Fibroblast of lung (primary cell): ENCODE measurements at regions not wholly inside any gene's neighbourhood (a gene's known extent, or its start where the extent isn't known, plus 50 kb on each side); places are given as distances from the start of the nearest gene placed in this dataset.

Experiments
- DNase-seq, 2 donors: peaks; one replicate each; pipeline versions ENCODE4 v3.0.0 to v3.0.0-alpha.2; 2010; ENCODE audit warnings: low read depth in 2 of 2
- H2AFZ ChIP-seq: 2 replicates; pipeline ENCODE4 v1.5.1; 2012; ENCODE audit warnings: low read length, control low read depth, inconsistent platforms
- H3K27ac ChIP-seq: 2 replicates; pipeline ENCODE4 v1.5.1; 2011; ENCODE audit warnings: low read length, control low read depth; ENCODE audit not compliant: insufficient read depth
- H3K27me3 ChIP-seq: 2 replicates; pipeline ENCODE4 v1.5.1; 2011; ENCODE audit warnings: mild to moderate bottlenecking, low read length; ENCODE audit not compliant: control insufficient read depth, insufficient read depth
- H3K36me3 ChIP-seq: 2 replicates; pipeline ENCODE4 v1.5.1; 2011; ENCODE audit warnings: low read length; ENCODE audit not compliant: control insufficient read depth, insufficient read depth
- H3K4me1 ChIP-seq: 2 replicates; pipeline ENCODE4 v1.5.1; 2011; ENCODE audit warnings: low read length; ENCODE audit not compliant: control insufficient read depth, insufficient read depth; ENCODE audit errors: extremely low read depth
- H3K4me2 ChIP-seq: 2 replicates; pipeline ENCODE4 v1.5.1; 2011; ENCODE audit warnings: low read length, control low read depth; ENCODE audit not compliant: insufficient read depth; ENCODE audit errors: extremely low read depth
- H3K4me3 ChIP-seq, 4 experiments: fragments of 200-600 bp in 1 of 4; sonication (generic) in 1 of 4; replicated peaks in 1 of 4; 2 replicates each; pipeline ENCODE4 v1.5.1; 2011 to 2016; ENCODE audit warnings: low read length in 4 of 4, low read depth in 3 of 4, mild to moderate bottlenecking in 3 of 4, control low read depth in 2 of 4, inconsistent platforms in 1 of 4, mixed read lengths in 1 of 4; ENCODE audit not compliant: insufficient read depth in 1 of 4; ENCODE audit errors: control extremely low read depth in 1 of 4
- H3K79me2 ChIP-seq: 2 replicates; pipeline ENCODE4 v1.5.1; 2012; ENCODE audit warnings: mild to moderate bottlenecking, low read length, inconsistent platforms; ENCODE audit not compliant: control insufficient read depth, insufficient read depth
- H3K9ac ChIP-seq: 2 replicates; pipeline ENCODE4 v1.5.1; 2011; ENCODE audit warnings: mild to moderate bottlenecking, low read length, control low read depth; ENCODE audit not compliant: insufficient read depth
- H3K9me3 ChIP-seq: 2 replicates; pipeline ENCODE4 v1.5.1; 2012; ENCODE audit warnings: low read depth, low read length; ENCODE audit not compliant: control insufficient read depth, insufficient read depth
- H4K20me1 ChIP-seq: 2 replicates; pipeline ENCODE4 v1.5.1; 2011; ENCODE audit warnings: low read length; ENCODE audit not compliant: control insufficient read depth, insufficient read depth; ENCODE audit errors: extremely low read depth
- CTCF ChIP-seq, 2 donors: IDR thresholded peaks in 1 of 2; conservative IDR thresholded peaks in 1 of 2; 1 replicate in 1 of 2; 2 replicates in 1 of 2; pipeline ENCODE4 v1.5.1; 2011 to 2012; ENCODE audit warnings: low read length in 2 of 2, control low read depth in 1 of 2, inconsistent platforms in 1 of 2, low read depth in 1 of 2, mild to moderate bottlenecking in 1 of 2
- EZH2 ChIP-seq: IDR thresholded peaks from 2 replicates; pipeline ENCODE4 v1.5.1; 2012; ENCODE audit warnings: low read length, control low read depth, mild to moderate bottlenecking; ENCODE audit errors: missing control alignments

DNA sequence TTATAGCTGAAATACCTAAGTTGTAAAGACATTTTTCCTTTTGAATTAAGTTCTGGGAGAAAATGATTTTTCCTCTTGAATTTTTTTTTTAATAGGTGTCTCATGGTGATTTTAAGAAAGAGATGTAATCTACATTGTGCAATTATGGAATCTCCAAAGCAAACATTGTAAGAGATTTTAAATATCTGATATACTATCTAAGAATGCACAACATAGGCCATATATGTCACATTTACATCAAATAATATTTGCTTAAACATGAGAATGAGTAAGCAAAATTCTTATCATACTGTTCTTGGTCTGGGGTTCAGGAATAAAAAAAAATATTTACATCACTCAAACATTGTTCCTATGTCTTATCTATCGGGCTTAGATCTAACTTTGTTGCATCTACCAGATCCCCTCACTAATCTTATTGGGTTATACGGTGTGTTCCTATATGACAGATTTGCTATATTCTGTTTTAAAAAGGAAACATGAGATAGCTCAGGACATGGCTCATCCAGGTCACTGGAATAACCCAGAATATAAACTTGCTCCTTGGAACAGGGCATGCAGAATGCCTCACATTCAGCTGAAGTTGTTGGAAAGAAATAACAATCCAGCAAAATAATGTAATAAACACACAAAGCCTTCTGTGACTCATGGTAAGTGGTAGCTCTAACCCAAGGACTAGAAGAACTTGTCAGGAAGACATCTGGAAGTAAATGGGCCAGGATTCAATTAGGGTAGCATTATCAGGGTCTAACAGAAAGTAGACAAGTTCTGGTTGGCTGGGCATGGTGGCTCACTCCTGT, 794.7 kb downstream of the IPMK start:
- no peaks in the 10 kb centered on the region for H3K79me2 ChIP-seq
- no peak overlapping the region for H2AFZ ChIP-seq
- H3K9ac ChIP-seq: no peak overlapping the region
- H3K4me3 ChIP-seq: no peak overlapping the region
- no peaks in the 10 kb centered on the region for H3K36me3 ChIP-seq
- no peak for TF ChIP-seq CTCF (conservative IDR thresholded peaks at IDR 0.05 in 1 of 2, IDR thresholded peaks at IDR 0.05 in 1 of 2; ENCODE audit: low read depth in 1 of 2, low read length in 2 of 2)
- no peak for TF ChIP-seq EZH2
- no peak overlapping the region for H3K4me2 ChIP-seq
- H3K27me3 ChIP-seq: no peaks in the 10 kb centered on the region
- H3K27ac ChIP-seq: no peak overlapping the region
- DNase-seq: no peak
- H3K4me1 ChIP-seq: no peaks in the 10 kb centered on the region
- H3K9me3 ChIP-seq: no peaks in the 10 kb centered on the region
- no peaks in the 10 kb centered on the region for H4K20me1 ChIP-seq

DNA sequence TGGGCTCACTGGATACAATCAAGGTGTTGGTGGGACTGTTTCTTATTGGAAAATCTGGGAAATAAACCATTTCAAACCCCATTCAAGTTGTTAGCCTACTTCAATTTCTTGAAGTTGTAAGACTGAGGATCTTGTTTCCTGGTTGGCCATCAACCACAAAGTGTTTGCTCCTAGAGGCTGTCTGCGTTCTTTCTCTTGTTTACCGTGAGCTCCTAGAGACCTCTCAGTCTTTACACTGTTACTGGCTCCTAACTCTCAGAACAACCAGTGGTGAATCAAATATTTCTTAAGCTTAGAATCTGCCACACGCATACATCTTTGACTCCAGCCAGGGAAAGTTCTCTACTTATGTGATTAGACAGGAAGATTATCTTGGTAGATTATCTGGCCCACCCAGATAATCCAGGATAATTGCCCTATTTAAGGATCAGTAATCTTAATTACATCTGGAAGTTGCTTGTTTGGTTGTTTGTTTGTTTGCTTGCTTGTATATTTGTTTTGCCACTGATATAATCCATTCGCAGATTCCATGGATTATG, 798.7 kb downstream of the IPMK start:
- Histone ChIP-seq H2AFZ (no peak overlapping the region), H3K4me3 (no peak overlapping the region), H3K9me3 (no peaks in the 10 kb centered on the region), H3K4me1 (no peaks in the 10 kb centered on the region), H3K36me3 (no peaks in the 10 kb centered on the region), H3K27ac (no peak overlapping the region), H4K20me1 (no peaks in the 10 kb centered on the region), H3K9ac (no peak overlapping the region), H3K4me2 (no peak overlapping the region), H3K79me2 (no peaks in the 10 kb centered on the region), H3K27me3 (no peaks in the 10 kb centered on the region)
- no peak for DNase-seq
- TF ChIP-seq CTCF (conservative IDR thresholded peaks at IDR 0.05 in 1 of 2, IDR thresholded peaks at IDR 0.05 in 1 of 2; ENCODE audit: low read depth in 1 of 2, low read length in 2 of 2) (no peak), EZH2 (no peak)

GRCh38 chr10:57465155-57465554, 802.5 kb downstream of the IPMK start:
- Histone ChIP-seq H3K36me3 (no peaks in the 10 kb centered on the region), H3K27ac (no peak overlapping the region), H3K27me3 (no peaks in the 10 kb centered on the region), H3K4me3 (no peak overlapping the region), H3K4me2 (no peak overlapping the region), H4K20me1 (no peaks in the 10 kb centered on the region), H3K9me3 (no peaks in the 10 kb centered on the region), H3K79me2 (no peaks in the 10 kb centered on the region), H2AFZ (no peak overlapping the region), H3K9ac (no peak overlapping the region), H3K4me1 (no peaks in the 10 kb centered on the region)
- DNase-seq: no peak
- TF ChIP-seq EZH2: no peak
